Dermis microvascular lymphatic vessel endothelial cell (primary cell): ENCODE measurements at regions not wholly inside any gene's neighbourhood (a gene's known extent, or its start where the extent isn't known, plus 50 kb on each side); places are given as distances from the start of the nearest gene placed in this dataset.
"Not testable (repeated sequence)": the region's sequence is repeated elsewhere in the genome, so short reads cannot be mapped to it uniquely, and the experiment has no call there.

Experiments
- DNase-seq, 2 donors: peaks; one replicate each; pipeline versions ENCODE4 v3.0.0 to v3.0.0-alpha.2; 2010; ENCODE audit warnings: low read depth in 2 of 2

DNA sequence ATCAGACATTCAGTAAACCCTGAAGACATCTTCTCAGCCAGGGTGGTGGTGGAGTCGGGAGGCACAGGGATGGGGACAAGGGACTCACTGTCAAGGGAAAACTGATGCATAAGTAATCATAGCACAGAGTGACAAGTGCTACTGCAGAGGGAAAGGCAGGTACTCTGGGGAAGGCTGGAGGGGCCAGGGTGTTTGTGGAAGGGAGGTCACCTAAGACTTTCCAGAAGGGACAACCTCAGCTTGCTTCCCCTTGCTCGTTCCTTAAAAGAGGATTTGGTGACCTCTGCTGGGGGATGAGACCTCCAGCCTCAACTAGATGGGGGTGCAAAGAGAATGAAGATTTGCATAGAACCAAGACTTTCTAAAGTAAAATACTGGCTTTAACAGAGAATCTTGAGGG is 99.5 kb downstream of the SLC4A3 start:
- DNase-seq, result no peak

DNA sequence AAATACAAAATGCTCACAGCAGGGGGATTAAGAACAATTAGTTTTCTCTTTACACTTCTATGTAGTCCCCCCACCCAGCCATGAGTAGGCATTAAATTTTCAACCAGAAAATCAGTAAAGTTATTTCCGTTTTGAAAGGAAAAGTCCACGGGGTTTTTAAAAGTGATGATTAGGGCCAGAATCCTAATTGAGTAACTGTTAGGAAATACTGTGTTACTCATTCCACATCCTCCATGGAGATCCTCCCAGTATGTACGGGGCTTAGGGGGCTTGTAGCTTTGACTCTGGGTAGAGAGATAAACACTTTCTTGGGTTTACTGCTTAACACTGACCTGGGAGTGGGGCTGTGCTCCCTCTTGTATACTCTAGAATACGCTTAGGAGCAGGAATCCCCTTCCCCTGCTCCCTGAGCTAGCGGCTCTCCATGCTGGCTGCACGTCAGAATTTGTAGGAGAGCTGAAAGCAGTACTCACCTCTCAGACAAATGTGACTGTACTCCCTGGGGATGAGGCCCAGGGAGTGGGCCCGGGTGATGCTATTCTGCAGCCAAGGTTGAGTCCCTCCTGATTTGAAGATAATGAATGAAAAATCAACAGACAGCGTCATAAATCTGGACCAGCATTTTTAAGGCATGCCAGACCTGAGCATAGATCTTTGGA is 100.5 kb downstream of the SLC4A3 start:
- DNase-seq, result no peak

- no peak for DNase-seq
Observed at GRCh38 chr2:219728991-219729487, 101.6 kb downstream of the SLC4A3 start.

GRCh38 chr2:219731173-219731572 is 103.7 kb downstream of the SLC4A3 start:
- no peak for DNase-seq

DNA sequence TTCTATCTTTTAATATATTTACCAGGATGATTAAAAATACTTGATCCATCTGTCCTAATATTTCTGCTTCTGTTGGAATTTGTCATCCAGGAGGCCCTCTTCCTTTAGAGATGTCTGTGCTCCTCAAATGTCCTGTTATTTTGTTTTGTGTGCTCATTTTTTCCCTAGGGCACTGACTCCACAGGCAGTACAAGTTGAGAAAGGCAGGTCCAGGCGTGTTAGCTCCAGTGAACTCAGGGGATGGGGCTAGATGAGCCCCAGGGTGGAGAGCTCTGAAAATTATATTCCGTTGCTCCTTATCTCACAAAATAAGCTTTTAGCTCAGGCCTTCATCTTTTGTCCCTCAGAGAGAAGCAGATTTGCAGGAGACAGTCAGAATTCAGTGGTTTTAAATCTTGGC is 105.7 kb downstream of the SLC4A3 start:
- DNase-seq, result no peak

- DNase-seq, result no peak
Observed at GRCh38 chr2:219733746-219734145, 106.3 kb downstream of the SLC4A3 start.

GRCh38 chr2:219736209-219736608 is 108.8 kb downstream of the SLC4A3 start:
- DNase-seq, result peak; percentile 5 to 56

GRCh38 chr2:219737270-219737691 is 109.9 kb downstream of the SLC4A3 start:
- no peak for DNase-seq

DNA sequence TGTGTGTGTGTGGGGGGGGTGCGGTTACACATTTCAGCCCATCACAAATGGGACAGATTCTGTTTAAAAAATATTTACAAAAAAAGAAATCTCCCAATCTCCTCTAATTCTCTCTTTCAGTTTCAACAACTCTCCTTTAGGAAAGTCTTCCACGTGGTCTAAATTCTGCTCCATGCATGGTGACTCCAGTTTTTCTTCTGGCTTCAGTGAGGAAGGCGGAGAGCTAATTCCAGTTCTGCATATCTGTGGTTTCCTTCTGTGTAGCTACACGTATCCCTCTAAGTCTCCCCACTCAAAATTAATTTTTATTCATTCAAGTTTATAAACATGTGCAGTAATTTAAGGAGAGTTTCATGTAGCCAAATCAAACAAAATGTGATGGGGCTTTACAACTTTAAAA is 111.6 kb downstream of the SLC4A3 start:
- DNase-seq, result no peak

GRCh38 chr2:219739866-219740440 is 112.5 kb downstream of the SLC4A3 start:
- DNase-seq, result no peak

DNA sequence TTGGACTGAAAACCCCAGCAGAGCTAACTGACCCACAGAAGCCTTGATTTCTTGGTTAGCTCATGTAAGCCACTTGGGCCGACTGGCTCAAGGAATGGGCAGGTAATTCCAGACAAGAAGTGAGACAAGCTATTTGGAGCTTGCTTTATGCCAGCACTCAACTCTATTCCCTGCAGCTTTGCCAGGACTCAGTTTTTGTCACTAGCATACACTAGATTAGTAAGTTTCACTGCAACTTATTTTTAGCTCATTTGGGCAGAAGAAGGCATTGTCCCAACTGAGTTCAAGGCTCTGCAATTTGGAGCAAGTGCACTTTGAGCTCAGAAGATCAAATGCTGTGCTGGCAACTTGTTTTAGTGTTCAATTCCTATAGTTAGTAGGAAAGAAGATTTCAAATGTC is 116.1 kb downstream of the SLC4A3 start:
- DNase-seq, result no peak

GRCh38 chr2:219744066-219744465 is 116.6 kb downstream of the SLC4A3 start:
- no peak for DNase-seq

DNA sequence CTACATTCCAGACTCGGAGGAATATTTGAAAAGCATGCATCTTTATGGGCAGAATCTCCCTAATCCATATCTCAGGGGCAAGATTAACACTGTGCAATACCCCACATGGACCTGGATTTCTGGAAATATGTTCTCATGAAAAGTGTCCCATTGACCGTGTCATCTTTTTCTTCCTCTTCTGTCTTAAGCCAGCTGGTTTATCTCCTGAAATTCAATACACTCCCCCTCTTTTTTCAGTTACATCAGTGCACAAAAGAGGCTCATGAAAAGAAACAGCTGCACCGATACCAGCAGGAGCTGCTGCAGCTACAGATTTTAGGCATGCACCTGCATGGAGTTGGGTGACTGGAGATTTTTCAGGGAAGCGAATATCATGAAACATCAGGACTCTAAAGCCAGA is 117.2 kb downstream of the SLC4A3 start:
- DNase-seq, result no peak

DNA sequence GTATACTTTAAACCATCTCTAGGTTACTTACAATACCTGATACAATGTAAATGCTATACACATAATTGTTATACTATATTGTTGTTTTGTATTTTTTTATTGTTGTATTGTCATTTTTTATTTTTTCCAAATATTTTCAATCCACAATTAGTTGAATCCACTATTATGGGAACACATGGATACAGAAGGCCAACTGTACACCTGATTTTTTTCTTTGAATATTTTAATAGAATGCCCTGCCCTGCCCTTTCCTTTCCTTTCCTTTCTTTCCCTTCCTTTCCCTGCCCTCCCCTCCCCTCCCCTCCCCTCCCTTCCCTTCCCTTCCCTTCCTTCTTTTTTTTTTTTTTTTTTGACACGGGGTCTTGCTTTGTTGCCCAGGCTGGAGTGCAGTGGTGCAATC is 120.2 kb downstream of the SLC4A3 start:
- DNase-seq, result no peak

DNA sequence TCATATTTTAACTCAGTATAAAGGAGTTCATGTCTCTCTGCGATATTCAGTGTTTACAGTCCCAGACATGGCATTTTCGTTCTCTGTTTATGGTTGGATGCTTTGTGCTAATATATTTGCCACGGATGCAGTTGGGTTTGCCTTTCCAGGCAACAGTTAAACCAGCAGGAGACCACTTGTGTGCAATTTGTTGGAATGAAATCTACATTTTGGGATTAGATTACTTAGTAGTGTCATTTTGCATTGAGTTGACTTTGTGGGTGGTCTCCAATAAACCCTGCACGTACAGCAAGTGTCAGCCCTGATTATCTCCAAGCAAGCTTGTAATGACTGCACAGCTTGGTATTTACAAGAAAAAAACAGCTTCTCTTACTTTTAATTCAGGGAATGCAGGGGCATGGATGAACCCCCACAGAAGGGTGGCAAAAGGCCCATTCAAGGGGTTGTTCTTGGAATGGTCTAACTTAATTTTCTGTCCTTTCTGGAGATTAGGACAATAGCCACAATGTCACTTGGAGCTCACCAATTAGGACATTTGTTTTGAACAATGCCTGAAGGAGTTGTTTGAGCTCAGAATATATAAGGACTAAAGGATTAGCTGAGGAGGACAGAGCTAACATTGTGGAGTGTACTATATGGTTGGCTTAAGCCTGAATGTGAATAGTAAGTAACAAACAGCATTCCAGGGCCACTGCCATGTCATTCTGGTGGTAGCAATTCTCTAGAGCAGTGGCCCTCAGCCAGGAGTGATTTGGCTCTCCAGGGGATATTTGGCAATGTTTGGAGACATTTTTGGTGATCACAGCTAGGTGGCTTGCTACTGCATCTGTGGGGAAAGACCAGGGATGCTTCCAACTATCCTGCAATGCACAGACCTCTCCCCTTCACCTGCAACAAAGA is 121.5 kb downstream of the SLC4A3 start:
- DNase-seq, result no peak

DNA sequence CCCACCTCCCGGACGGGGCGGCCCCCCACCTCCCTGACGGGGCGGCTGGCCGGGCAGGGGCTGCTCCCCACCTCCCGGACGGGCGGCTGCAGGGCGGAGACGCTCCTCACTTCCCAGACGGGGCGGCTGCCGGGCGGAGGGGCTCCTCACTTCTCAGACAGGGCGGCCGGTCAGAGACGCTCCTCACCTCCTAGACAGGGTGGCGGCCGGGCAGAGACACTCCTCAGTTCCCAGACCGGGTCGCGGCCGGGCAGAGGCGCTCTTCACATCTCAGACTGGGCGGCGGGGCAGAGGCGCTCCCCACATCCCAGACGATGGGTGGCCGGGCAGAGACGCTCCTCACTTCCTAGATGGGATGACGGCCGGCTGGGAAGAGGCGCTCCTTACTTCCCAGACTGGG is 123.7 kb downstream of the SLC4A3 start:
- DNase-seq, result not testable (repeated sequence)

GRCh38 chr2:219752726-219753125 is 125.3 kb downstream of the SLC4A3 start:
- DNase-seq, result no peak

GRCh38 chr2:219758907-219759680 is 131.7 kb downstream of the SLC4A3 start:
- DNase-seq, result no peak

GRCh38 chr2:219759801-219760200 is 132.4 kb downstream of the SLC4A3 start:
- DNase-seq, result no peak

GRCh38 chr2:219765231-219765911 is 137.9 kb downstream of the SLC4A3 start:
- DNase-seq, result no peak

- no peak for DNase-seq
Observed at GRCh38 chr2:219766658-219767057, 139.2 kb downstream of the SLC4A3 start.
